HL-60 (cell line): ENCODE measurements at regions not wholly inside any gene's neighbourhood (a gene's known extent, or its start where the extent isn't known, plus 50 kb on each side); places are given as distances from the start of the nearest gene placed in this dataset.

Source experiments
- DNase-seq, 2 experiments: peaks; one replicate each; pipeline ENCODE4 v3.0.0-alpha.2; 2010 to 2020; ENCODE audit warnings: low read depth in 1 of 2, low spot score in 1 of 2
- H3K27ac ChIP-seq: fragments of 250-450 bp; sonication (Bioruptor Pico); replicated peaks from 2 replicates; pipeline ENCODE4 v1.5.1; 2020; ENCODE audit warnings: mild to moderate bottlenecking, moderate library complexity
- H3K27me3 ChIP-seq: fragments of 250-450 bp; sonication (Bioruptor Pico); 2 replicates; pipeline ENCODE4 v1.5.1; 2021; ENCODE audit warnings: mild to moderate bottlenecking, moderate library complexity; ENCODE audit not compliant: insufficient read depth, poor library complexity, severe bottlenecking
- H3K4me3 ChIP-seq: replicated peaks from 2 replicates; pipeline ENCODE4 v1.5.1; 2011; ENCODE audit warnings: mild to moderate bottlenecking, control low read depth, low read length; ENCODE audit not compliant: insufficient read depth
- CTCF ChIP-seq: IDR thresholded peaks from one replicate; pipeline ENCODE4 v1.5.1; 2011; ENCODE audit warnings: low read length, control low read depth, inconsistent platforms; ENCODE audit not compliant: insufficient read depth
- GABPA ChIP-seq: IDR thresholded peaks from 2 replicates; pipeline ENCODE4 v1.6.1; 2012; ENCODE audit warnings: low read depth
- POLR2AphosphoS5 ChIP-seq: IDR thresholded peaks from 2 replicates; pipeline ENCODE4 v1.6.1; 2012; ENCODE audit warnings: low read depth
- REST ChIP-seq: IDR thresholded peaks from 2 replicates; pipeline ENCODE4 v1.6.1; 2012; ENCODE audit warnings: low read depth; ENCODE audit not compliant: insufficient replicate concordance
- SPI1 ChIP-seq: IDR thresholded peaks from 2 replicates; pipeline ENCODE4 v1.6.1; 2012; ENCODE audit warnings: low read depth, mild to moderate bottlenecking, borderline replicate concordance

- TF ChIP-seq SPI1 (no peak), POLR2AphosphoS5 (no peak), GABPA (no peak), CTCF (no peak), REST (no peak)
These were observed 222.4 kb downstream of the OPA1 start for GRCh38 chr3:193815246-193816027.

DNA sequence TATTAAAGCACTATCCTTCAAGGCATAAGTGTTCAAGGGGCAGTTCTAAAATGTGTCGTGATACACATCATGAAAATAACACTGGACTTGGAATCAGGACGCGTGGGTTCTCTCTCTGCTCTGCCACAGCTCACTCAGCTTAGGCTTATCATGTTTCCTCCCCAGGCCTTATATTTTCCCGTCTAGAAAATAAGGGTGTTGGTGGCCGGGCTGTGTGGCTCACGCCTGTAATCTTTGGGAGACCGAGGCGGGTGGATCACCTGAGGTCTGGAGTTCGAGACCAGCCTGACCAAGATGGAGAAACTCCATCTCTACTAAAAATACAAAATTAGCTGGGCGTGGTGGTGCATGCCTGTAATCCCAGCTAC, 223.0 kb downstream of the OPA1 start:
- no peak for TF ChIP-seq CTCF
- TF ChIP-seq GABPA = no peak
- TF ChIP-seq REST = no peak
- no peak for TF ChIP-seq SPI1
- TF ChIP-seq POLR2AphosphoS5 = no peak
- no peaks in the 10 kb centered on the region for H3K27me3 ChIP-seq
- no peak overlapping the region for H3K4me3 ChIP-seq
- DNase-seq = no peak
- H3K27ac ChIP-seq = no peak overlapping the region

More at GRCh38 chr3:193815246-193816027, 222.4 kb downstream of the OPA1 start:
- Histone ChIP-seq H3K4me3 (no peak overlapping the region), H3K27me3 (no peaks in the 10 kb centered on the region), H3K27ac (no peak overlapping the region)
- DNase-seq = no peak

- no peak for DNase-seq
- TF ChIP-seq SPI1 (no peak), CTCF (no peak), POLR2AphosphoS5 (no peak), GABPA (no peak), REST (no peak)
- Histone ChIP-seq H3K4me3 (no peak overlapping the region), H3K27me3 (no peaks in the 10 kb centered on the region), H3K27ac (no peak overlapping the region)
These were observed 223.8 kb downstream of the OPA1 start for GRCh38 chr3:193816656-193817311.
